D721Med (cell line): ENCODE measurements at regions not wholly inside any gene's neighbourhood (a gene's known extent, or its start where the extent isn't known, plus 50 kb on each side); places are given as distances from the start of the nearest gene placed in this dataset.

Experiments used
- DNase-seq: peaks from one replicate; pipeline ENCODE4 v3.0.0; 2011; ENCODE audit warnings: low spot score; ENCODE audit not compliant: insufficient read length
- FAIRE-seq: peaks from 2 replicates; lab custom pipeline; 2011; peaks lifted over from hg19 to GRCh38; lab: Jason Lieb, UNC
- CTCF ChIP-seq: IDR thresholded peaks from 2 replicates; pipeline ENCODE4 v1.5.1; 2012; ENCODE audit warnings: mild to moderate bottlenecking, control low read depth; ENCODE audit not compliant: insufficient read depth; ENCODE audit errors: missing control alignments

GRCh38 chr10:8246548-8246947, 192.1 kb downstream of the GATA3 start:
- FAIRE-seq, result no peak
- no peak for TF ChIP-seq CTCF
- DNase-seq, result no peak

- DNase-seq, result no peak
- no peak for FAIRE-seq
- TF ChIP-seq CTCF, result no peak
These were observed 192.7 kb downstream of the GATA3 start for GRCh38 chr10:8247191-8247590.

- no peak for DNase-seq
- no peak for FAIRE-seq
- TF ChIP-seq CTCF, result no peak
These were observed 194.4 kb downstream of the GATA3 start for GRCh38 chr10:8248868-8249267.

GRCh38 chr10:8254350-8254749, 199.9 kb downstream of the GATA3 start:
- FAIRE-seq (no peak), DNase-seq (no peak)
- TF ChIP-seq CTCF, result no peak

- DNase-seq, result no peak
- FAIRE-seq, result no peak
- no peak for TF ChIP-seq CTCF
These were observed 200.8 kb downstream of the GATA3 start for GRCh38 chr10:8255301-8255700.

- no peak for DNase-seq
- TF ChIP-seq CTCF, result no peak
- no peak for FAIRE-seq
These were observed 206.2 kb downstream of the GATA3 start for GRCh38 chr10:8260645-8261044.

- FAIRE-seq (no peak), DNase-seq (no peak)
- no peak for TF ChIP-seq CTCF
These were observed 207.8 kb downstream of the GATA3 start for GRCh38 chr10:8262317-8262716.
